ENCODE measurements at regions not wholly inside any gene's neighbourhood (a gene's known extent, or its start where the extent isn't known, plus 50 kb on each side); places are given as distances from the start of the nearest gene placed in this dataset.
"Not testable (repeated sequence)": the region's sequence is repeated elsewhere in the genome, so short reads cannot be mapped to it uniquely, and the experiment has no call there.

DNA sequence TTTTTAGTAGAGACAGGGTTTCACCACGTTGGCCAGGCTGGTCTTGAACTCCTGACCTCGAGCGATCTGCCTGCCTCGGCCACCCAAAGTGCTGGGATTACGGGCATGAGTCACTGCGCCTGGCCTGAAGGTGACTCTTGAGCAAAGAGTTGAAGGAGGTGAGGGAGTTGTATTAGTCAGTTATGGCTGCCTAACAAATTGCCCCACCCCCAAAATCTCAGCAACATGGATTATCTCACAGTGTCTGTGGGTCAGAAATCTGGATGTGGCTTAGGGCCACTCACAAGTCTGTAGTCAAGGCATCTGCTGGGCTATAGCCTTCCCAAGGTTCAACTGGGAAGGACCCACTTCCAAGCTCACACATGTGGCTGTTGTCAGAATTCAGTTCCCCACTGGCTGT lies 52.8 kb upstream of the ADGRE5 start:
- no peak for DNase-seq (ENCODE audit: low spot score)

GRCh38 chr19:14327061-14327460 lies 54.2 kb upstream of the ADGRE5 start:
- DNase-seq (ENCODE audit: low spot score): not testable (repeated sequence)

DNA sequence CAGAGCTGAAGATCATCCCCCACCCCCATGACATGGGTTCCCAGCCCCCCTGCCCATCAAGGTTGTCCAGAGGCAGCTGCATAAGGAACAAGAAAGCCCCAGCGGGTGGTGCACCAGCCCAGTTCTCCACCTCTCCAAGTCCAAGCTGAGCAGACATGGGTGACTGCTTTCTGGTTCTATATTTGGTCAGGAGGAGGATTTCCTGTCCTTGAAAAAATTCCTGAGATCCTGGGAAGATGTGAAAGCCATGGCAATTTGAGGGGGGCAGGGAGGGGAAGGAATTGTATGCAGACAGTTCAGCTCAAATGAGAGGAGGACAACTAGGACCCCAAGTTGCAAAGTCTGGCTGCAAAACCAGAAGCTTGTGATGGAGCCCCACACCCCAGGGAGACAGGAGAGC lies 55.4 kb upstream of the ADGRE5 start:
- no peak for DNase-seq (ENCODE audit: low spot score)

- no peak for DNase-seq (ENCODE audit: low spot score)
These were observed 56.1 kb upstream of the ADGRE5 start for GRCh38 chr19:14325134-14325533.

DNA sequence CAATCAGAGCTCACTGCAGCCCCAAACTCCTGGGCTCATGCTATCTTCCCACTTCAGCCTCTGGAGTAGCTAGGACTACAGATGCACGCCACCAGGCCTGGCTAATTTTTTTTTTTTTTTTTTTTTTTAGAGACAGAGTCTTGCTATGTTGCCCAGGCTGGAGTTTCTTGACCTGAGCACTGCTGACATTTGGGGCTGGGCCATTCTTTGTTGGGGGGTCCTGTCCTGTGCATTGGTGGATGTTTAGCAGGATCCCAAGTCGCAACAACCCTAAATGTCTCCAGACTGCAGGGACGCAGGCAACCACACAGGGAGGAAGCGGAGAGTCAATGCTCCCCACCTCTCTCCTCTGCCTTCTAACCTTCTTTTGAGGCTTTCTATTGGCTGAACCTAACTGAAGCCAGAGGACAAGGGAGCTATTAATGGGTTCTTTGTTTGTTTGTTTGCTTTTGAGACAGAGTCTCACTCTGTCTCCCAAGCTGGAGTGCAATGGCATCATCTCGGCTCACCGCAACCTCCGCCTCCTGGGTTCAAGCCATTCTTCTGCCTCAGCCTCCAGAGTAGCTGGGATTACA lies 58.3 kb upstream of the ADGRE5 start:
- no peak for DNase-seq (ENCODE audit: low spot score)

GRCh38 chr19:14320253-14320652 lies 61.0 kb upstream of the ADGRE5 start:
- DNase-seq (ENCODE audit: low spot score): no peak

DNA sequence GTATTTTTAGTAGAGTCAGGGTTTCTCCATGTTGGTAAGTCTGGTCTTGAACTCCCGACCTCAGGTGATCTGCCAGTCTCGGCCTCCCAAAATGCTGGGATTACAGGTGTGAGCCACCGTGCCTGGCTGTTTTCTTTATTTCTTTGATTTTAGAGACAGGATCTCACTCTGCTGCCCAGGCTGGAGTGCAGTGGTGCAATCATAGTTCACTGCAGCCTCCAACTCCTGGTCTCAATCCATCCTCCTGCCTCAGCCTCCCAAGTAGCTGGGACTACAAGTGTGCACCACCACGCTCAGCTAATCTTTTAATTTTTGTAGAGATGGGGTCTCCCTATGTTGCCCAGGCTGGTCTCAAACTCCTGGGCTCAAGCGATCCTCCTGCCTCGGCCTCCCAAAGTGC lies 61.5 kb upstream of the ADGRE5 start:
- not testable (repeated sequence) for DNase-seq (ENCODE audit: low spot score)

DNA sequence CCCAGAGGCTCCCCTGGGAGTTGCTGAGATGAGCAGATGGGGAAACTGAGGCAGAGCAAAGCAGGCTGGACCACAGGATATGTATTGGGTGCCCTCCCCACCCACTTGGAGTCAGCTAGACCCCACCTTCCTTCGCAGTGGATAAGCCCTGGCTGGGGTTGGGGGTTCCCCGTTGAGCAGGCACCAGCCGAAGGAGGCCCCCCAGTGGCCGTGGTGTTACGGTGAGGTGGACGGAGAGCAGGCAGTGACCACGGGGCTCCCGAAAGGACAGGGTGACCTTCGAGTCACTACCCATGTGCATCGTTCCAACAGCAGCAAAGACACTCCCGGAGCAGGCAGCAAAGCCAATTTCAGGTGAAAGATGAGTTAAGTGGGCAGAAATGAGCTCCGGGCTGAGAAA lies 62.4 kb upstream of the ADGRE5 start:
- DNase-seq (ENCODE audit: low spot score): no peak

- no peak for DNase-seq (ENCODE audit: low spot score)
These were observed 64.1 kb upstream of the ADGRE5 start for GRCh38 chr19:14317157-14317556.

DNA sequence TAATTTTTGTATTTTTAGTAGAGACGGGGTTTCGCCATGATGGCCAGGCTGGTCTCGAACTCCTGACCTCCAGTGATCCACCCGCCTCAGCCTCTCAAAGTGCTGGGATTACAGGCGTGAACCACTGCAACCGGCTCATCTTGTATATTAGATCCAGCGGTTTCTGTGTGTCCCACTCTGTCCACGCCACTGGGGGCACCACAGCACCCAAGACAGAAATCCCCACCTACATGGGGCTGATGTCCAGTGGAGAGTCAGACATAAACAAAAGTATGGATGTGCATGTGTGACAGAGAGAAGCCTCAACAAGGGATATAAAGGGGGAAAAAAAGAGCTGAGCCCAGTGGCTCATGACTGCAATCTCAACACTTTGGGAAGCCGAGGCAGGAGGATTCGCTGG lies 65.8 kb upstream of the ADGRE5 start:
- DNase-seq (ENCODE audit: low spot score): no peak

DNA sequence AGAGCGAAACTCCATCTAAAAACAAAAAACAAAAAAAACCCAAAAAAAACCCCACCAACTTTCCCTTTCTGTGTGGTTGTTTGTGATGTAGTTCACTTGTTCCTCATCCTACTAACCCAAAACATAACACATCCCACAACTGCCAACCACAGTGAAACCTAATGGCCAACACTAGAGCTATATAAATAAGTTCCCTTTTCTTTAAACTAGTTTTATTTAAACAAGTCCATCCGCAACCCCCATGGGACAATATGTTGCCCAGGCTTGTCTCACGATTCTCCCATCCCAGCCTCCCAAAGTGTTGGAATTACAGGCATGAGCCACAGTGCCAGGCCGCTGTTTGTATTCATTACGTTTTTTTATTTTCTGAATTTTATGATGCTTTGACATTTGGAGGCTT lies 71.2 kb upstream of the ADGRE5 start:
- no peak for DNase-seq (ENCODE audit: low spot score)

- no peak for DNase-seq (ENCODE audit: low spot score)
These were observed 75.5 kb upstream of the ADGRE5 start for GRCh38 chr19:14305706-14306105.

DNA sequence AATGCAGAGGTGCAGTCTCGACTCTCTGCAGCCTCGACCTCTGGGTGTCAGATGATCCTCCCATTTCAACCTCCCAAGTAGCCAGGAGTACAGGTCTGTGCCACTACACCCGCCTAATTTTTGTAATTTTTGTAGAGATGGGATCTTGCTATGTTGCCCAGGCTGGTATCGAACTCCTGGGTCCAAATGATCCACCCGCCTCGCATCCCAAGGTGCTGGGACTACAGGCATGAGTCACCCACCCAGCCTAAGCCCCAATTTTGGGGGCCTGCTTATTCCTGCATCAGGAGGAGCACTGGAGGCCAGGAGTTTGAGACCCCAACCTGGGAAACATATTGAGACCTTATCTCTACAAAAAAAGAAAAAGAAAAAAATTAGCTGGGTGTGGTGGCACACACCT lies 80.1 kb upstream of the ADGRE5 start:
- DNase-seq (ENCODE audit: low spot score): no peak

DNA sequence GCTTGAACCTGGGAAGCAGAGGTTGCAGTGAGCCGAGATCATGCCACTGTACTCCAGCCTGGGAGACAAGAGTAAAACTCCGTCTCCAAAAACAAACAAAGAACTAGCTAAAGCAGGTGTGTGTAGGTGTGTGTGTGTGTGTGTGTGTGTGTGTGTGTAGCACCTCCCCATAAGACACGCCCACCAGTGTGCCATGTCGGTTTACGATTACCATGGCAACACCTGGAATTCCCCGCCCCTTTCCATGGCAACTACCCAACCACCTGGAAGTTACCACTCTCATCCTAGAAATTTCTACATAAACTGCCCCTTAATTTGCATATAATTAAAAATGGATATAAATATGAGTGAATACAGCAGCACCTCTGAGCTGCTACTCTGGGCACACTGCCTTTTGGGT lies 80.9 kb upstream of the ADGRE5 start:
- DNase-seq (ENCODE audit: low spot score): no peak

DNA sequence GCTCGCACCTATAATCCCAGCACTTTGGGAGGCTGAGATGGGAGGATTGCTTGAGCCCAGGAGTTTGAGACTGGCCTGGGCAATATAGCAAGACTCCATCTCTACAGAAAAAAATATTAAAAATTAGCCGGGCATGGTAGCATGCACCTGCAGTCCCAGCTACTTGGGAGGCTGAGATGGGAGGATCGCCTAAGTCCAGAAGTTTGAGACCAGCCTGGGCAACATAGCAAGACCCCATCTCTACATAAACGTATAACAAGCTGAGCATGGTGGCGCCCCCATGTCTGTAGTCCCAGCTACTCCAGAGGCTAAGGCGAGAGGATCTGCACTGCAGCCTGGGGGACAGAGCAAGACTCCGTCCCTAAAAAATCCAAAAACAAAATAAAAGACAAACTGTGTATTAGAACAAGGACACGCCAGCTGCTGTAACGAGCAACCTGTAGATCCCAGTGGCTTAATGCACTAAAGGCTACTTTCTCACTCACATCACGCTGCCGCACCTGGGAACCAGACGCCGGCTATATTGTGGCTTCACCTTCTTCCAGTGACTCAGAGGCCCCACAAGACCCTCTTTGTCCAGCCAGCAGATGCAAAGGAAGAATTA lies 81.9 kb upstream of the ADGRE5 start:
- not testable (repeated sequence) for DNase-seq (ENCODE audit: low spot score)

- not testable (repeated sequence) for DNase-seq (ENCODE audit: low spot score)
These were observed 83.2 kb upstream of the ADGRE5 start for GRCh38 chr19:14297883-14298576.

- DNase-seq (ENCODE audit: low spot score): peak; percentile 26
These were observed 86.3 kb upstream of the ADGRE5 start for GRCh38 chr19:14294974-14295373.

DNA sequence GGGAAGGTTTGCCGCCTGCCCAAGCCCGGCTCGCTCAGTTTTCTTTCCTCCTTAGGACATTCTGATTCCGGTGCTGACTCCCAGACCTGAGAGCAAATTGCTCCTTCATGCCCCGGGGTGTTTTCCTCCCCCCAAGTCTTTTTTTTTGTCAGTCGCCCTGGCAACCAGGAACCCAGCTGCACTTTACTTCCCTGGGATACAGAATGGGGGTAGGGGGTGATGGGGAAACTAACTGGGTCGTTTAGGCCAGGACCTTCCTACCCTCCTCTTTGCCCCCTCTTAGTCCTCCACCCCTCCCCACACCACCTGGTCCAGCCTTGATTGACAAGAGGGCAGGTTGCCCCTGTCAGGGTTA lies 87.5 kb upstream of the ADGRE5 start:
- DNase-seq (ENCODE audit: low spot score): not testable (repeated sequence)

- not testable (repeated sequence) for DNase-seq (ENCODE audit: low spot score)
These were observed 87.3 kb upstream of the ADGRL1 start for GRCh38 chr19:14293101-14293815.

GRCh38 chr19:14289810-14290209 lies 83.8 kb upstream of the ADGRL1 start:
- DNase-seq (ENCODE audit: low spot score): not testable (repeated sequence)

- not testable (repeated sequence) for DNase-seq (ENCODE audit: low spot score)
These were observed 81.9 kb upstream of the ADGRL1 start for GRCh38 chr19:14287837-14288236.

GRCh38 chr19:14286594-14286993 lies 80.6 kb upstream of the ADGRL1 start:
- not testable (repeated sequence) for DNase-seq (ENCODE audit: low spot score)

- not testable (repeated sequence) for DNase-seq (ENCODE audit: low spot score)
These were observed 79.8 kb upstream of the ADGRL1 start for GRCh38 chr19:14285726-14286125.

Measured in RKO (cell line).